Ishikawa (cell line): ENCODE measurements at regions not wholly inside any gene's neighbourhood (a gene's known extent, or its start where the extent isn't known, plus 50 kb on each side); places are given as distances from the start of the nearest gene placed in this dataset.

Experiments used
- CEBPB ChIP-seq: IDR thresholded peaks from 2 replicates; pipeline ENCODE4 v1.6.1; 2012
- CREB1 ChIP-seq: IDR thresholded peaks from 2 replicates; pipeline ENCODE4 v1.6.1; 2012; ENCODE audit warnings: low read depth
- EGR1 ChIP-seq: IDR thresholded peaks from 2 replicates; pipeline ENCODE4 v1.6.1; 2012
- EP300 ChIP-seq: IDR thresholded peaks from 2 replicates; pipeline ENCODE4 v1.6.1; 2012; ENCODE audit warnings: borderline replicate concordance
- FOXM1 ChIP-seq: IDR thresholded peaks from 2 replicates; pipeline ENCODE4 v1.6.1; 2012; ENCODE audit warnings: low read depth, borderline replicate concordance
- NFIC ChIP-seq: IDR thresholded peaks from 2 replicates; pipeline ENCODE4 v1.6.1; 2012
- RAD21 ChIP-seq: IDR thresholded peaks from 2 replicates; pipeline ENCODE4 v1.6.1; 2012; ENCODE audit warnings: low read depth
- TAF1 ChIP-seq: IDR thresholded peaks from 2 replicates; pipeline ENCODE4 v1.6.1; 2012; ENCODE audit warnings: low read depth, mild to moderate bottlenecking
- TCF12 ChIP-seq: IDR thresholded peaks from 2 replicates; pipeline ENCODE4 v1.6.1; 2012; ENCODE audit warnings: low read depth
- TEAD4 ChIP-seq: IDR thresholded peaks from 2 replicates; pipeline ENCODE4 v1.6.1; 2012
- USF1 ChIP-seq: IDR thresholded peaks from 2 replicates; pipeline ENCODE4 v1.6.1; 2012
- YY1 ChIP-seq: IDR thresholded peaks from 2 replicates; pipeline ENCODE4 v1.6.1; 2012; ENCODE audit warnings: low read depth
- ZBTB7A ChIP-seq: IDR thresholded peaks from 2 replicates; pipeline ENCODE4 v1.6.1; 2012; ENCODE audit warnings: low read depth
- TF ChIP-seq, protein P1 (sequence below): IDR thresholded peaks from 2 replicates; pipeline ENCODE4 v1.6.1; 2012; ENCODE audit warnings: low read depth, mild to moderate bottlenecking
- TF ChIP-seq, protein P2 (sequence below): IDR thresholded peaks from 2 replicates; pipeline ENCODE4 v1.6.1; 2012

GRCh38 chr3:6147883-6148282, 713.0 kb upstream of the GRM7 start:
- TF ChIP-seq, protein P1, sequence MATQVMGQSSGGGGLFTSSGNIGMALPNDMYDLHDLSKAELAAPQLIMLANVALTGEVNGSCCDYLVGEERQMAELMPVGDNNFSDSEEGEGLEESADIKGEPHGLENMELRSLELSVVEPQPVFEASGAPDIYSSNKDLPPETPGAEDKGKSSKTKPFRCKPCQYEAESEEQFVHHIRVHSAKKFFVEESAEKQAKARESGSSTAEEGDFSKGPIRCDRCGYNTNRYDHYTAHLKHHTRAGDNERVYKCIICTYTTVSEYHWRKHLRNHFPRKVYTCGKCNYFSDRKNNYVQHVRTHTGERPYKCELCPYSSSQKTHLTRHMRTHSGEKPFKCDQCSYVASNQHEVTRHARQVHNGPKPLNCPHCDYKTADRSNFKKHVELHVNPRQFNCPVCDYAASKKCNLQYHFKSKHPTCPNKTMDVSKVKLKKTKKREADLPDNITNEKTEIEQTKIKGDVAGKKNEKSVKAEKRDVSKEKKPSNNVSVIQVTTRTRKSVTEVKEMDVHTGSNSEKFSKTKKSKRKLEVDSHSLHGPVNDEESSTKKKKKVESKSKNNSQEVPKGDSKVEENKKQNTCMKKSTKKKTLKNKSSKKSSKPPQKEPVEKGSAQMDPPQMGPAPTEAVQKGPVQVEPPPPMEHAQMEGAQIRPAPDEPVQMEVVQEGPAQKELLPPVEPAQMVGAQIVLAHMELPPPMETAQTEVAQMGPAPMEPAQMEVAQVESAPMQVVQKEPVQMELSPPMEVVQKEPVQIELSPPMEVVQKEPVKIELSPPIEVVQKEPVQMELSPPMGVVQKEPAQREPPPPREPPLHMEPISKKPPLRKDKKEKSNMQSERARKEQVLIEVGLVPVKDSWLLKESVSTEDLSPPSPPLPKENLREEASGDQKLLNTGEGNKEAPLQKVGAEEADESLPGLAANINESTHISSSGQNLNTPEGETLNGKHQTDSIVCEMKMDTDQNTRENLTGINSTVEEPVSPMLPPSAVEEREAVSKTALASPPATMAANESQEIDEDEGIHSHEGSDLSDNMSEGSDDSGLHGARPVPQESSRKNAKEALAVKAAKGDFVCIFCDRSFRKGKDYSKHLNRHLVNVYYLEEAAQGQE = no peak
- TF ChIP-seq YY1 (no peak), NFIC (no peak), TEAD4 (no peak), FOXM1 (no peak), ZBTB7A (no peak)
- TF ChIP-seq, protein P2, sequence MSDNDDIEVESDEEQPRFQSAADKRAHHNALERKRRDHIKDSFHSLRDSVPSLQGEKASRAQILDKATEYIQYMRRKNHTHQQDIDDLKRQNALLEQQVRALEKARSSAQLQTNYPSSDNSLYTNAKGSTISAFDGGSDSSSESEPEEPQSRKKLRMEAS = no peak

GRCh38 chr3:6155650-6156338, 705.1 kb upstream of the GRM7 start:
- TF ChIP-seq ZBTB7A (no peak), RAD21 (no peak), EP300 (no peak), EGR1 (no peak), NFIC (no peak)
- TF ChIP-seq, protein P2 = no peak

GRCh38 chr3:6165951-6166350, 695.0 kb upstream of the GRM7 start:
- TF ChIP-seq, protein P2 = no peak
- TF ChIP-seq TAF1 (no peak), USF1 (no peak), FOXM1 (no peak), CEBPB (no peak), CREB1 (no peak)

- TF ChIP-seq NFIC (no peak), TEAD4 (no peak), TAF1 (no peak), EGR1 (no peak), RAD21 (no peak), ZBTB7A (no peak), CREB1 (no peak), TCF12 (no peak), YY1 (no peak), FOXM1 (no peak), CEBPB (no peak), USF1 (no peak), EP300 (no peak)
- TF ChIP-seq, protein P1 = no peak
- TF ChIP-seq, protein P2 = no peak
These were observed 692.7 kb upstream of the GRM7 start for GRCh38 chr3:6168256-6168655.

- no peak for TF ChIP-seq TEAD4
- no peak for TF ChIP-seq CEBPB
- TF ChIP-seq TCF12 = no peak
- no peak for TF ChIP-seq EGR1
- TF ChIP-seq NFIC = no peak
- no peak for TF ChIP-seq EP300
- no peak for TF ChIP-seq YY1
- no peak for TF ChIP-seq FOXM1
- no peak for TF ChIP-seq CREB1
- no peak for TF ChIP-seq RAD21
- TF ChIP-seq, protein P2 = no peak
- TF ChIP-seq ZBTB7A = no peak
- TF ChIP-seq USF1 = no peak
- TF ChIP-seq, protein P1 = no peak
- no peak for TF ChIP-seq TAF1
These were observed 687.9 kb upstream of the GRM7 start for GRCh38 chr3:6172871-6173642.
